ENCODE measurements at regions not wholly inside any gene's neighbourhood (a gene's known extent, or its start where the extent isn't known, plus 50 kb on each side); places are given as distances from the start of the nearest gene placed in this dataset.

DNA sequence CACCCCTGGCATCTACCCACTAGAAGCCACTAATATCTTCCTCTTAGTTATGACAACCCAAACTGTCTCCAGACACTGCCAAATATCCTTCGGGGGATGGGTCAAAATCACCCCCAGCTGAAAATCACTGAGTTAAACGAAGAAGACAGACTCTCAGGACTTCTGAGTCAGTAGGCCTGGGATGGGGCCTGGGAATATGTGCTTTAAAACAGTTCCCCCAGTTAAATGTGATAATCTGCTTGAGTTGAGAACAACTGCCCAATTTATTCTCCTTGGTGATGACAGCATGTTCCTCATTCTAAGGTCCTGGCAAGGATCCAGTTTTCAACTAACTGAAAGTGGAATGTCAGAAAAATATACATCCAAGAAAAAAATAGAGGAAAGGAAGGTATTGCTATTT, 52.4 kb downstream of the CBLL2 start:
- H3K4me1 ChIP-seq = no peaks in the 10 kb centered on the region
- no peak for TF ChIP-seq POLR2A (IDR thresholded peaks at IDR 0.05)
- TF ChIP-seq CTCF (IDR thresholded peaks at IDR 0.05 in 4 of 5, conservative IDR thresholded peaks at IDR 0.05 in 1 of 5) = no peak
- H3K27me3 ChIP-seq = no peaks in the 10 kb centered on the region
- no peak overlapping the region for H3K4me3 ChIP-seq
- no peak overlapping the region for H3K27ac ChIP-seq
- in situ Hi-C loops (cut with MboI; ENCODE audit: low sequenced_read_pairs in 4 of 4) (no loop called here), intact Hi-C loops (cut with DNase I; ENCODE audit: low total_unique reads) (no loop called here)
- DNase-seq (no peak), ATAC-seq (no peak)
- no peaks in the 10 kb centered on the region for H3K36me3 ChIP-seq
- H3K9me3 ChIP-seq = no peaks in the 10 kb centered on the region

- Histone ChIP-seq H3K27me3 (no peaks in the 10 kb centered on the region), H3K27ac (no peak overlapping the region), H3K36me3 (no peaks in the 10 kb centered on the region), H3K4me1 (no peaks in the 10 kb centered on the region), H3K4me3 (no peak overlapping the region), H3K9me3 (no peaks in the 10 kb centered on the region)
- intact Hi-C loops (cut with DNase I; ENCODE audit: low total_unique reads) = no loop called here
- DNase-seq (no peak), ATAC-seq (no peak)
- in situ Hi-C loops (cut with MboI; ENCODE audit: low sequenced_read_pairs in 4 of 4) = no loop called here
- no peak for TF ChIP-seq CTCF (IDR thresholded peaks at IDR 0.05 in 4 of 5, conservative IDR thresholded peaks at IDR 0.05 in 1 of 5)
- TF ChIP-seq POLR2A (IDR thresholded peaks at IDR 0.05) = no peak
These were observed 57.1 kb downstream of the CBLL2 start for GRCh38 chrX:22329783-22330182.

GRCh38 chrX:22338740-22339139, 66.0 kb downstream of the CBLL2 start:
- DNase-seq = no peak
- no peaks in the 10 kb centered on the region for H3K36me3 ChIP-seq
- H3K27me3 ChIP-seq = no peaks in the 10 kb centered on the region
- no peak overlapping the region for H3K27ac ChIP-seq
- intact Hi-C loops (cut with DNase I; ENCODE audit: low total_unique reads) (no loop called here), in situ Hi-C loops (cut with MboI; ENCODE audit: low sequenced_read_pairs in 4 of 4) (no loop called here)
- H3K9me3 ChIP-seq = no peaks in the 10 kb centered on the region
- no peak for ATAC-seq
- H3K4me1 ChIP-seq = no peaks in the 10 kb centered on the region
- H3K4me3 ChIP-seq = no peak overlapping the region
- TF ChIP-seq POLR2A (IDR thresholded peaks at IDR 0.05) (no peak), CTCF (IDR thresholded peaks at IDR 0.05 in 4 of 5, conservative IDR thresholded peaks at IDR 0.05 in 1 of 5) (no peak)

DNA sequence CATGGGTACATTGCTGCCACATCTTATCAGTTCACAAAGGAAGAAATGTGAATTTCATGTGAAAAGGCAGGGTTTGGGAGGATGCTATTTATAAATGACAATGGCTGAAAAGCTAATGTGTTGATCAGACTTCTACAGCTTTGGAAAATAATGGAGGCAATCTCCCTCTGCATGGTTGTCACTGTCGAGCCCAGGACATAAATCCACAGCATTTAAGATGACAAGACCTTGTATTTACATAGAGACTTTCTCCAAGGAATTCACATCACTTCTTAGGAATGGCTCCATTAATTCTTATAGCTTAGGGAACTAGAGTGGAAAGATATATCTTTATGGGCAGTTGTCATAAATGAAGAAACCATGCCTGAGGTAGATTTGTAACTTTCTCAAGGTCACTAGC, 66.7 kb downstream of the CBLL2 start:
- Histone ChIP-seq H3K36me3 (no peaks in the 10 kb centered on the region), H3K9me3 (no peaks in the 10 kb centered on the region), H3K27ac (no peak overlapping the region), H3K4me1 (no peaks in the 10 kb centered on the region), H3K4me3 (no peak overlapping the region), H3K27me3 (no peaks in the 10 kb centered on the region)
- no peak for ATAC-seq
- intact Hi-C loops (cut with DNase I; ENCODE audit: low total_unique reads) (no loop called here), in situ Hi-C loops (cut with MboI; ENCODE audit: low sequenced_read_pairs in 4 of 4) (no loop called here)
- TF ChIP-seq CTCF (IDR thresholded peaks at IDR 0.05 in 4 of 5, conservative IDR thresholded peaks at IDR 0.05 in 1 of 5) = no peak
- no peak for TF ChIP-seq POLR2A (IDR thresholded peaks at IDR 0.05)
- no peak for DNase-seq

DNA sequence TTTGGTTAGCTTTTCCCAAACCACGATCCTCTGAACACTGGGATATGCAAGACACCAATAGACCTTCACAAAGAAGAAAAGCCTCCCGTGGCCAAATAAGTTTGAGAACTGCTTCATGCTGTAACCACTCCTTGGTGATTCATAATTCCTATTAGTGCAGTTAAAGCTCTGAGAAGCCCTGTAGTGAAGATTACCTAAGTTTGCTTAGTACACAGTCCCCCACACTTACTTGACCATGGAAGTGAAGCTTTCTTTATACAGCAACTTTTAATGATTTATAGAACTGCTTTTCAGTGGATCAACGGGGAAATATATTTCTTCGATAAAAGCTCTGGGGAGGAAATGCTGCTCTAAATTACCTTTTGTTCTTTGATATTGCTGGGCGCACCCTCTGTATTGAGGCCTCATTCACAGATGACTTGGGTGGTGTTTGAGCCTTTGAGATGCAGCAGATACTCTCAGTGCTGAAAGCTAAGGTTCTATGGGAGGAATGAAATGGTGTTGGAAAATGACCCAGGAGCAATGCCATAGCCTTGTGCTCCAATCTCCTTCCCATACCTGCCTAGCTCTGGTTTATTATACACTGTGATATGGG, 67.4 kb downstream of the CBLL2 start:
- no peak overlapping the region for H3K27ac ChIP-seq
- H3K9me3 ChIP-seq = no peaks in the 10 kb centered on the region
- no peaks in the 10 kb centered on the region for H3K36me3 ChIP-seq
- DNase-seq (no peak), ATAC-seq (no peak)
- H3K27me3 ChIP-seq = no peaks in the 10 kb centered on the region
- no peak overlapping the region for H3K4me3 ChIP-seq
- TF ChIP-seq CTCF (IDR thresholded peaks at IDR 0.05 in 4 of 5, conservative IDR thresholded peaks at IDR 0.05 in 1 of 5) (no peak), POLR2A (IDR thresholded peaks at IDR 0.05) (no peak)
- intact Hi-C loops (cut with DNase I; ENCODE audit: low total_unique reads) = no loop called here
- H3K4me1 ChIP-seq = no peaks in the 10 kb centered on the region
- in situ Hi-C loops (cut with MboI; ENCODE audit: low sequenced_read_pairs in 4 of 4) = no loop called here

Measured in gastrocnemius medialis (tissue), 4 donors.